GM23338 (cell line): ENCODE measurements at regions not wholly inside any gene's neighbourhood (a gene's known extent, or its start where the extent isn't known, plus 50 kb on each side); places are given as distances from the start of the nearest gene placed in this dataset.

ENCODE experiments used
- ATAC-seq: fragments of 200-7000 bp; cut with Tn5 transposase; 3 replicates; pipeline ENCODE4 v1.9.1; 2020
- DNase-seq: peaks from one replicate; pipeline ENCODE4 v3.0.0-alpha.2; 2015; ENCODE audit warnings: low spot score
- H2AFZ ChIP-seq: fragments of 200-600 bp; sonication (generic); 2 replicates; pipeline ENCODE4 v1.8.0; 2016; ENCODE audit warnings: antibody characterized with exemption, mild to moderate bottlenecking, moderate library complexity
- H3F3A ChIP-seq: fragments of 200-600 bp; sonication (generic); replicated peaks from 2 replicates; pipeline ENCODE4 v1.8.0; 2017; ENCODE audit warnings: antibody characterized with exemption, mixed run types, low read depth
- H3K27ac ChIP-seq: fragments of 200-600 bp; sonication (generic); 2 replicates; pipeline ENCODE4 v1.6.1; 2016; ENCODE audit warnings: low read depth
- H3K27me3 ChIP-seq: fragments of 200-600 bp; sonication (generic); 2 replicates; pipeline ENCODE4 v1.8.0; 2016; ENCODE audit warnings: mild to moderate bottlenecking, mixed run types, moderate library complexity; ENCODE audit not compliant: insufficient read depth
- H3K36me3 ChIP-seq: fragments of 200-600 bp; sonication (generic); 2 replicates; pipeline ENCODE4 v1.8.0; 2016; ENCODE audit warnings: mild to moderate bottlenecking; ENCODE audit not compliant: insufficient read depth
- H3K4me1 ChIP-seq: fragments of 200-600 bp; sonication (generic); 2 replicates; pipeline ENCODE4 v1.8.0; 2016; ENCODE audit warnings: mild to moderate bottlenecking, moderate library complexity; ENCODE audit not compliant: insufficient read depth
- H3K4me2 ChIP-seq: fragments of 200-600 bp; sonication (generic); 2 replicates; pipeline ENCODE4 v1.7.1; 2017; ENCODE audit warnings: mixed run types
- H3K4me3 ChIP-seq: fragments of 200-600 bp; sonication (generic); 2 replicates; pipeline ENCODE4 v1.6.1; 2016; ENCODE audit warnings: mixed run types
- H3K79me2 ChIP-seq: fragments of 200-600 bp; sonication (generic); replicated peaks from 2 replicates; pipeline ENCODE4 v1.8.0; 2017; ENCODE audit warnings: mild to moderate bottlenecking; ENCODE audit not compliant: insufficient read depth
- H3K9me2 ChIP-seq: fragments of 200-600 bp; sonication (generic); 2 replicates; pipeline ENCODE4 v1.8.0; 2017; ENCODE audit not compliant: insufficient read depth
- H4K20me1 ChIP-seq: fragments of 200-600 bp; sonication (generic); replicated peaks from 2 replicates; pipeline ENCODE4 v1.8.0; 2017; ENCODE audit warnings: mild to moderate bottlenecking; ENCODE audit not compliant: insufficient read depth
- H3K27ac Mint-ChIP-seq: 2 replicates; pipeline ENCODE4 v1.8.0; 2020; ENCODE audit warnings: inconsistent platforms, mild to moderate bottlenecking, moderate library complexity, mixed read lengths
- H3K27me3 Mint-ChIP-seq: 3 replicates; pipeline ENCODE4 v1.8.0; 2022; ENCODE audit warnings: low read depth, mild to moderate bottlenecking, moderate library complexity, mixed read lengths, inconsistent platforms; ENCODE audit not compliant: insufficient read depth, poor library complexity
- H3K36me3 Mint-ChIP-seq: 3 replicates; pipeline ENCODE4 v1.8.0; 2021; ENCODE audit warnings: low read depth, mild to moderate bottlenecking, inconsistent platforms, moderate library complexity, mixed read lengths
- H3K4me1 Mint-ChIP-seq: 3 replicates; pipeline ENCODE4 v1.8.0; 2020; ENCODE audit warnings: mild to moderate bottlenecking, inconsistent platforms, mixed read lengths
- H3K4me3 Mint-ChIP-seq: 3 replicates; pipeline ENCODE4 v1.8.0; 2021; ENCODE audit warnings: moderate library complexity, mild to moderate bottlenecking, inconsistent platforms, mixed read lengths
- H3K9me3 Mint-ChIP-seq: 3 replicates; pipeline ENCODE4 v1.8.0; 2020; ENCODE audit warnings: moderate library complexity, mild to moderate bottlenecking, inconsistent platforms, mixed read lengths
- CREB1 ChIP-seq: fragments of 250-450 bp; sonication (Bioruptor Pico); IDR thresholded peaks from 2 replicates; pipeline ENCODE4 v1.5.0; 2020; ENCODE audit warnings: low read depth, mild to moderate bottlenecking, moderate library complexity
- CTCF ChIP-seq, 2 experiments: fragments of 200-600 bp in 1 of 2; sonication (generic) in 1 of 2; conservative IDR thresholded peaks; 2 replicates each; pipeline versions ENCODE4 v1.5.1 to v1.6.1; 2016 to 2017; ENCODE audit warnings: antibody characterized with exemption in 2 of 2, low read depth in 2 of 2, mild to moderate bottlenecking in 2 of 2, moderate library complexity in 1 of 2
- ETS1 ChIP-seq: IDR thresholded peaks from 2 replicates; pipeline ENCODE4 v1.6.1; 2016; ENCODE audit warnings: antibody characterized with exemption
- EZH2 ChIP-seq: fragments of 200-600 bp; sonication (generic); IDR thresholded peaks from one replicate; pipeline ENCODE4 v1.8.0; 2017; ENCODE audit warnings: antibody characterized with exemption, mild to moderate bottlenecking, low read depth; ENCODE audit not compliant: unreplicated experiment
- EZH2phosphoT487 ChIP-seq: fragments of 200-600 bp; sonication (generic); IDR thresholded peaks from one replicate; pipeline ENCODE4 v1.8.1; 2018; ENCODE audit warnings: antibody characterized with exemption; ENCODE audit not compliant: unreplicated experiment
- JUNB ChIP-seq: IDR thresholded peaks from one replicate; pipeline ENCODE4 v1.6.1; 2016; ENCODE audit warnings: antibody characterized with exemption; ENCODE audit not compliant: unreplicated experiment
- NANOG ChIP-seq: IDR thresholded peaks from 2 replicates; pipeline ENCODE4 v1.6.1; 2016; ENCODE audit warnings: antibody characterized with exemption, borderline replicate concordance
- POLR2AphosphoS5 ChIP-seq: IDR thresholded peaks from 2 replicates; pipeline ENCODE4 v1.6.1; 2016; ENCODE audit warnings: antibody characterized with exemption, low read depth
- REST ChIP-seq: IDR thresholded peaks from one replicate; pipeline ENCODE4 v1.6.1; 2018; ENCODE audit warnings: antibody characterized with exemption; ENCODE audit not compliant: unreplicated experiment
- STAT1 ChIP-seq: IDR thresholded peaks from one replicate; pipeline ENCODE4 v1.6.1; 2016; ENCODE audit warnings: antibody characterized with exemption; ENCODE audit not compliant: unreplicated experiment
- ZNF114 ChIP-seq: fragments of 250-450 bp; sonication (Bioruptor Pico); IDR thresholded peaks from 2 replicates; pipeline ENCODE4 v1.5.0; 2020; ENCODE audit warnings: mild to moderate bottlenecking, moderate library complexity
- ZNF331 ChIP-seq: fragments of 250-450 bp; sonication (Bioruptor Pico); IDR thresholded peaks from 2 replicates; pipeline ENCODE4 v1.5.0; 2020; ENCODE audit warnings: low read depth, mild to moderate bottlenecking, moderate library complexity
- ZNF462 ChIP-seq: fragments of 250-450 bp; sonication (Bioruptor Pico); IDR thresholded peaks from 2 replicates; pipeline ENCODE4 v1.5.0; 2020; ENCODE audit warnings: mild to moderate bottlenecking, moderate library complexity

GRCh38 chr21:38039369-38039768 is 123.1 kb upstream of the KCNJ6 start:
- H3K79me2 ChIP-seq = no peaks in the 10 kb centered on the region

More at GRCh38 chr21:38039369-38039768, 123.1 kb upstream of the KCNJ6 start:
- H3K36me3 ChIP-seq = no peaks in the 10 kb centered on the region
- TF ChIP-seq ZNF331 (CRISPR knock-in tag) = no peak
- TF ChIP-seq EZH2phosphoT487 = no peak
- TF ChIP-seq ZNF462 = no peak
- TF ChIP-seq EZH2 = no peak
- no peak for TF ChIP-seq ZNF114 (CRISPR knock-in tag)
- no peak for TF ChIP-seq STAT1
- no peak for TF ChIP-seq REST
- TF ChIP-seq CREB1 (CRISPR knock-in tag) = no peak
- TF ChIP-seq ETS1 = no peak
- TF ChIP-seq JUNB = no peak
- no peak for TF ChIP-seq NANOG
- TF ChIP-seq POLR2AphosphoS5 = no peak
- TF ChIP-seq CTCF (conservative IDR thresholded peaks at IDR 0.05; ENCODE audit: low read depth in 2 of 2) = no peak
- no peaks in the 10 kb centered on the region for H3K36me3 Mint-ChIP-seq
- no peaks in the 10 kb centered on the region for H3K9me2 ChIP-seq
- no peak overlapping the region for H2AFZ ChIP-seq
- no peak for DNase-seq
- H3K4me1 ChIP-seq = no peaks in the 10 kb centered on the region; the same call in 1 of the 2 replicates
- H3K4me2 ChIP-seq = no peak overlapping the region
- H3F3A ChIP-seq = no peaks in the 10 kb centered on the region
- H3K9me3 Mint-ChIP-seq = no peaks in the 10 kb centered on the region
- H3K27me3 Mint-ChIP-seq = no peaks in the 10 kb centered on the region
- no peak overlapping the region for H3K27ac ChIP-seq
- no peak overlapping the region for H3K4me3 ChIP-seq
- no peaks in the 10 kb centered on the region for H3K27me3 ChIP-seq
- H3K27ac Mint-ChIP-seq = no peak overlapping the region
- peaks cover 10% of the 10 kb centered on the region for H3K4me1 Mint-ChIP-seq
- H3K4me3 Mint-ChIP-seq = no peak overlapping the region
- H4K20me1 ChIP-seq = no peaks in the 10 kb centered on the region
- no peak for ATAC-seq
